K562 (cell line): ENCODE measurements at regions not wholly inside any gene's neighbourhood (a gene's known extent, or its start where the extent isn't known, plus 50 kb on each side); places are given as distances from the start of the nearest gene placed in this dataset.

ENCODE experiments used
- ATAC-seq: fragments of 200-7000 bp; cut with Tn5 transposase; 3 replicates; pipeline ENCODE4 v1.9.1; 2020; ENCODE audit warnings: moderate library complexity
- BruUV-seq: library from RNA; stranded (reverse); fragments of 400-500 nt; replicated peaks from 2 replicates; lab custom pipeline; 2021; lab: Mats Ljungman, UMichigan
- CTCF ChIA-PET: fragments of 300-600 bp; formaldehyde crosslinking; extraction: SDS; loops from one replicate; lab custom pipeline; 2021; ENCODE audit warnings: low intra/inter-chr PET ratio; lab: Yijun Ruan, JAX
- POLR2A ChIA-PET: fragments of 300-600, 350-650 bp; sonication (Branson Sonifier 250); formaldehyde crosslinking; extraction: SDS; loops from one replicate; lab custom pipeline; 2021; ENCODE audit warnings: antibody characterized with exemption, inconsistent platforms; lab: Yijun Ruan, JAX
- DNase-seq, 4 experiments: peaks; one replicate each; pipeline versions ENCODE4 v3.0.0 to v3.0.0-alpha.2; 2011 to 2018; ENCODE audit warnings: low spot score in 3 of 4, mixed read lengths in 3 of 4; ENCODE audit errors: extremely low read depth in 1 of 4
- FAIRE-seq: peaks from 2 replicates; lab custom pipeline; 2011; peaks lifted over from hg19 to GRCh38; lab: Jason Lieb, UNC
- H2AFZ ChIP-seq: 2 replicates; pipeline ENCODE4 v1.6.0; 2011; ENCODE audit warnings: low read depth, low read length, control low read depth, inconsistent platforms
- H3K27ac ChIP-seq: fragments of 200-600 bp; 3 replicates; pipeline ENCODE4 v1.8.0; 2011; ENCODE audit warnings: low read depth, mild to moderate bottlenecking, control low read depth, inconsistent platforms, low read length, moderate library complexity, mixed read lengths; ENCODE audit errors: extremely low read depth
- H3K27me3 ChIP-seq, 2 experiments: fragments of 300-600 bp in 1 of 2; 2 replicates in 1 of 2; 3 replicates in 1 of 2; pipeline versions ENCODE4 v1.6.0 to v1.8.0; 2011; ENCODE audit warnings: inconsistent platforms in 2 of 2, low read length in 2 of 2, mild to moderate bottlenecking in 1 of 2, mixed read lengths in 1 of 2, moderate library complexity in 1 of 2; ENCODE audit not compliant: control insufficient read depth in 2 of 2, insufficient read depth in 2 of 2
- H3K36me3 ChIP-seq: fragments of 300-600 bp; 3 replicates; pipeline ENCODE4 v1.8.0; 2011; ENCODE audit warnings: mild to moderate bottlenecking, low read length, inconsistent platforms; ENCODE audit not compliant: control insufficient read depth, insufficient read depth
- H3K4me1 ChIP-seq, 2 experiments: fragments of 200-600 bp in 1 of 2; replicated peaks in 1 of 2; 2 replicates in 1 of 2; 3 replicates in 1 of 2; pipeline versions ENCODE4 v1.5.1 to v1.8.0; 2011; ENCODE audit warnings: inconsistent platforms in 2 of 2, low read length in 2 of 2, mild to moderate bottlenecking in 1 of 2, mixed read lengths in 1 of 2, moderate library complexity in 1 of 2; ENCODE audit not compliant: control insufficient read depth in 2 of 2, insufficient read depth in 2 of 2
- H3K4me2 ChIP-seq: 2 replicates; pipeline ENCODE4 v1.6.1; 2011; ENCODE audit warnings: low read length, control low read depth, inconsistent platforms, mixed read lengths; ENCODE audit not compliant: insufficient read depth
- H3K4me3 ChIP-seq: fragments of 200-600 bp; sonication (generic), shearing (Covaris generic); 2 replicates; pipeline ENCODE4 v1.5.1; 2016; ENCODE audit warnings: control low read depth, inconsistent platforms
- H3K79me2 ChIP-seq: fragments of 200-600 bp; 3 replicates; pipeline ENCODE4 v1.8.0; 2011; ENCODE audit warnings: low read length, inconsistent platforms; ENCODE audit not compliant: control insufficient read depth, insufficient read depth
- H3K9ac ChIP-seq, 2 experiments: 2 replicates each; pipeline versions ENCODE4 v1.6.0 to v1.6.1; 2011; ENCODE audit warnings: low read depth in 2 of 2, low read length in 2 of 2, control low read depth in 1 of 2, inconsistent platforms in 1 of 2, mild to moderate bottlenecking in 1 of 2, mixed read lengths in 1 of 2; ENCODE audit not compliant: insufficient read depth in 1 of 2
- H3K9me1 ChIP-seq: one replicate; pipeline ENCODE4 v1.6.0; 2011; ENCODE audit warnings: inconsistent platforms, mild to moderate bottlenecking, low read length, moderate library complexity; ENCODE audit not compliant: control insufficient read depth, insufficient read depth
- H3K9me3 ChIP-seq: replicated peaks from 2 replicates; pipeline ENCODE4 v1.5.1; 2011; ENCODE audit warnings: low read depth, low read length, inconsistent platforms; ENCODE audit not compliant: control insufficient read depth, insufficient read depth
- H4K20me1 ChIP-seq: replicated peaks from 2 replicates; pipeline ENCODE4 v1.6.1; 2011; ENCODE audit warnings: low read length, inconsistent platforms, mixed read lengths; ENCODE audit not compliant: control insufficient read depth, insufficient read depth
- ATF3 ChIP-seq, 2 experiments: fragments of 450-650 bp in 1 of 2; sonication (generic) in 1 of 2; formaldehyde crosslinking in 1 of 2; IDR thresholded peaks in 1 of 2; conservative IDR thresholded peaks in 1 of 2; 2 replicates each; pipeline versions ENCODE4 v1.6.1 to v1.8.1; 2016 to 2023; ENCODE audit warnings: mild to moderate bottlenecking in 2 of 2, moderate library complexity in 2 of 2, inconsistent platforms in 1 of 2, missing genetic modification reagents in 1 of 2
- CEBPG ChIP-seq, 3 experiments: fragments of 200-800 bp in 1 of 3; sonication (Bioruptor generic) in 1 of 3; sonication (generic) in 1 of 3; formaldehyde crosslinking in 1 of 3; IDR thresholded peaks in 2 of 3; conservative IDR thresholded peaks in 1 of 3; 2 replicates each; pipeline versions ENCODE4 v1.6.1 to v1.8.0; 2016 to 2022; ENCODE audit warnings: missing compliant biosample characterization in 2 of 3, missing genetic modification characterization in 2 of 3, mild to moderate bottlenecking in 1 of 3, missing genetic modification reagents in 1 of 3
- E2F3 ChIP-seq: fragments of 250-450 bp; sonication (Bioruptor Pico); IDR thresholded peaks from 2 replicates; pipeline ENCODE4 v1.4.0; 2020; ENCODE audit warnings: mild to moderate bottlenecking
- RERE ChIP-seq: sonication (generic); formaldehyde crosslinking; IDR thresholded peaks from 2 replicates; pipeline ENCODE4 v1.8.0; 2023; ENCODE audit warnings: missing genetic modification reagents, mild to moderate bottlenecking, borderline replicate concordance
- YY1 ChIP-seq, 3 experiments: IDR thresholded peaks; 2 replicates each; pipeline ENCODE4 v1.6.1; 2011; ENCODE audit warnings: low read length in 2 of 3, mild to moderate bottlenecking in 2 of 3, moderate library complexity in 2 of 3, borderline replicate concordance in 1 of 3, control low read depth in 1 of 3, low read depth in 1 of 3; ENCODE audit not compliant: insufficient read depth in 3 of 3, insufficient replicate concordance in 2 of 3, control insufficient read depth in 1 of 3, insufficient read length in 1 of 3; ENCODE audit errors: extremely low read depth in 1 of 3
- ZNF133 ChIP-seq: fragments of 250-450 bp; sonication (Bioruptor Pico); IDR thresholded peaks from 2 replicates; pipeline ENCODE4 v1.4.0; 2020; ENCODE audit warnings: mild to moderate bottlenecking
- in situ Hi-C: fragments of 300-500 bp; cut with MboI; formaldehyde crosslinking; loops from 4 replicates; pipeline ENCODE4 v1.15.0; 2018; ENCODE audit warnings: inconsistent platforms, mixed read lengths
- intact Hi-C: fragments of 100-400 bp; cut with micrococcal nuclease; formaldehyde crosslinking; loops from 2 replicates; pipeline ENCODE4 v1.14.2; 2022
- TF ChIP-seq, protein P1 (sequence below): fragments of 250-450 bp; sonication (Bioruptor Pico); IDR thresholded peaks from 2 replicates; pipeline ENCODE4 v1.4.0; 2020; ENCODE audit warnings: mild to moderate bottlenecking, moderate library complexity, borderline replicate concordance
- TF ChIP-seq, protein P2 (sequence below): fragments of 450-650 bp; formaldehyde crosslinking; IDR thresholded peaks from 2 replicates; pipeline ENCODE4 v1.4.0; 2020; ENCODE audit warnings: mild to moderate bottlenecking, moderate library complexity

DNA sequence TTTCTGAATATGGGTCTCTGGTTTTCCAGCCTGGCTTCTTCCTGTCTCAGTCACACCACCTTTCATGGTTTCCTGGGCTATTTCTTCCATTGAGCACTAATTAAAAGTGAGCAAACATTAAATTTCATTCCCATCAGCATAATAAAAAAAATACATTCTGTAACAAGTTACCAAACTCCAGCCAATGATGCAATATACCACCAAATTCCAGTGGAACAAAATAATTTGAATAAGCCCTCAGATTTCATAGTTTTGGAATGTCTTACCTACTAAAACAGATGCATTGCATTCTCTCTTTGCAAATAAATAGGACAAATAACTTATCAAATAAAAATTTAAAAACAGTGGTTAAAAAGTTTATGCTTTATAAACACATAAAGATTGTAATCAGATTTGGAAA, 97.8 kb upstream of the PRDM1 start:
- no peaks in the 10 kb centered on the region for H3K9me1 ChIP-seq
- TF ChIP-seq, protein P1, sequence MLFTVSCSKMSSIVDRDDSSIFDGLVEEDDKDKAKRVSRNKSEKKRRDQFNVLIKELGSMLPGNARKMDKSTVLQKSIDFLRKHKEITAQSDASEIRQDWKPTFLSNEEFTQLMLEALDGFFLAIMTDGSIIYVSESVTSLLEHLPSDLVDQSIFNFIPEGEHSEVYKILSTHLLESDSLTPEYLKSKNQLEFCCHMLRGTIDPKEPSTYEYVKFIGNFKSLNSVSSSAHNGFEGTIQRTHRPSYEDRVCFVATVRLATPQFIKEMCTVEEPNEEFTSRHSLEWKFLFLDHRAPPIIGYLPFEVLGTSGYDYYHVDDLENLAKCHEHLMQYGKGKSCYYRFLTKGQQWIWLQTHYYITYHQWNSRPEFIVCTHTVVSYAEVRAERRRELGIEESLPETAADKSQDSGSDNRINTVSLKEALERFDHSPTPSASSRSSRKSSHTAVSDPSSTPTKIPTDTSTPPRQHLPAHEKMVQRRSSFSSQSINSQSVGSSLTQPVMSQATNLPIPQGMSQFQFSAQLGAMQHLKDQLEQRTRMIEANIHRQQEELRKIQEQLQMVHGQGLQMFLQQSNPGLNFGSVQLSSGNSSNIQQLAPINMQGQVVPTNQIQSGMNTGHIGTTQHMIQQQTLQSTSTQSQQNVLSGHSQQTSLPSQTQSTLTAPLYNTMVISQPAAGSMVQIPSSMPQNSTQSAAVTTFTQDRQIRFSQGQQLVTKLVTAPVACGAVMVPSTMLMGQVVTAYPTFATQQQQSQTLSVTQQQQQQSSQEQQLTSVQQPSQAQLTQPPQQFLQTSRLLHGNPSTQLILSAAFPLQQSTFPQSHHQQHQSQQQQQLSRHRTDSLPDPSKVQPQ (CRISPR knock-in tag) = no peak
- TF ChIP-seq RERE (no peak), E2F3 (CRISPR knock-in tag) (no peak), YY1 (IDR thresholded peaks at IDR 0.05; ENCODE audit: borderline replicate concordance in 1 of 3, control insufficient read depth in 1 of 3, extremely low read depth in 1 of 3, insufficient read depth in 3 of 3, insufficient read length in 1 of 3, insufficient replicate concordance in 2 of 3, low read depth in 1 of 3, low read length in 2 of 3) (no peak), ZNF133 (CRISPR knock-in tag) (no peak), CEBPG (CRISPR knock-in tag; IDR thresholded peaks at IDR 0.05) (no peak), CEBPG (tag; conservative IDR thresholded peaks at IDR 0.05 in 1 of 2, IDR thresholded peaks at IDR 0.05 in 1 of 2) (0 out of 4 replicates have a peak, but pooled peaks of 1 of the 2 experiments have one; percentile 35), ATF3 (IDR thresholded peaks at IDR 0.05) (peak; percentile 28; the same call in 1 of the 2 replicates), ATF3 (CRISPR knock-in tag; conservative IDR thresholded peaks at IDR 0.05) (no peak)
- TF ChIP-seq, protein P2, sequence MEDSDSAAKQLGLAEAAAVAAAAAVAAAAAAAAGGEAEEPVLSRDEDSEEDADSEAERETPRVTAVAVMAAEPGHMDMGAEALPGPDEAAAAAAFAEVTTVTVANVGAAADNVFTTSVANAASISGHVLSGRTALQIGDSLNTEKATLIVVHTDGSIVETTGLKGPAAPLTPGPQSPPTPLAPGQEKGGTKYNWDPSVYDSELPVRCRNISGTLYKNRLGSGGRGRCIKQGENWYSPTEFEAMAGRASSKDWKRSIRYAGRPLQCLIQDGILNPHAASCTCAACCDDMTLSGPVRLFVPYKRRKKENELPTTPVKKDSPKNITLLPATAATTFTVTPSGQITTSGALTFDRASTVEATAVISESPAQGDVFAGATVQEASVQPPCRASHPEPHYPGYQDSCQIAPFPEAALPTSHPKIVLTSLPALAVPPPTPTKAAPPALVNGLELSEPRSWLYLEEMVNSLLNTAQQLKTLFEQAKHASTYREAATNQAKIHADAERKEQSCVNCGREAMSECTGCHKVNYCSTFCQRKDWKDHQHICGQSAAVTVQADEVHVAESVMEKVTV (CRISPR knock-in tag) = no peak
- H3K27ac ChIP-seq = no peak overlapping the region
- no peak overlapping the region for H3K4me2 ChIP-seq
- ATAC-seq (no peak), DNase-seq (no peak), FAIRE-seq (no peak)
- CTCF ChIA-PET = no interaction called here
- BruUV-seq = no TSS peak
- H3K9ac ChIP-seq = no peak overlapping the region
- H4K20me1 ChIP-seq = no peaks in the 10 kb centered on the region
- 0 out of 2 replicates have a peak, but pooled peaks cover 2% of the 10 kb centered on the region for H3K9me3 ChIP-seq
- POLR2A ChIA-PET = interaction anchor here (0.6 kb wide), 1 partner anchor 15 kb away, joined by 3 read pairs; no protein-coding TSS in a partner anchor
- no peak overlapping the region for H3K4me3 ChIP-seq
- no peak overlapping the region for H2AFZ ChIP-seq
- H3K79me2 ChIP-seq = no peaks in the 10 kb centered on the region
- H3K36me3 ChIP-seq = no peaks in the 10 kb centered on the region
- peaks cover 7 to 19% of the 10 kb centered on the region in 2 experiments; a peak in 4 of 5 replicates for H3K4me1 ChIP-seq
- intact Hi-C loops (no loop called here), in situ Hi-C loops (no loop called here)
- H3K27me3 ChIP-seq = peaks cover 6 to 19% of the 10 kb centered on the region in 2 experiments; a peak in 3 of 5 replicates
